ENCODE measurements at regions not wholly inside any gene's neighbourhood (a gene's known extent, or its start where the extent isn't known, plus 50 kb on each side); places are given as distances from the start of the nearest gene placed in this dataset.

DNA sequence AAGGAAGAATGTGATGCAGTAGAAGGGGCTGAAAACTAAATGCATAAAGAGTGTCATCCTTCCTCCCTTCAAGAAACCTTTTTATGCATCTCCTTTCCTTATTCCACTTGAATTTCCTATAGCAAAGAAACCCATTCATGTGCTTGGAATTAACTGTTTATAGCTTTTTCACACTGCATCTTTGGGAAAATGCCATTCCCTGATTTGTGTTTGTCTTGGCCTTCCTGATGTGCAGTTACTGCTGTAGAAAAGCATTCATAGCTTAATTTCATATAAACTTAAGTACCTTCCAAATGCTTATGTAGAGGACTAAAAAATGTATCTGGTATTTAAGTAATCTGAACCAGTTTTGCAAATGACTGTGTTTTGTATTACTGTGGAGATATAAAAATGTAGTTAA is 61.8 kb downstream of the SDR9C7 start:
- Histone ChIP-seq H3K36me3 (ENCODE audit: control insufficient read depth, insufficient read depth, low read length) (no peaks in the 10 kb centered on the region), H3K27ac (ENCODE audit: extremely low read depth, low read depth, low read length) (no peak overlapping the region), H2AFZ (ENCODE audit: low read depth, low read length) (no peak overlapping the region), H3K9me3 (replicated peaks; ENCODE audit: control insufficient read depth, insufficient read depth, low read depth, low read length) (no peaks in the 10 kb centered on the region), H3K4me1 (replicated peaks in 1 of 2; ENCODE audit: control insufficient read depth in 2 of 2, insufficient read depth in 2 of 2, low read length in 2 of 2) (peaks cover 4 to 9% of the 10 kb centered on the region in 2 experiments; a peak in 3 of 5 replicates), H3K4me3 (no peak overlapping the region), H4K20me1 (replicated peaks; ENCODE audit: control insufficient read depth, insufficient read depth, low read length) (no peaks in the 10 kb centered on the region), H3K4me2 (ENCODE audit: insufficient read depth, low read length) (no peak overlapping the region), H3K9ac (ENCODE audit: insufficient read depth in 1 of 2, low read depth in 2 of 2, low read length in 2 of 2) (no peak overlapping the region), H3K9me1 (ENCODE audit: control insufficient read depth, insufficient read depth, low read length) (no peaks in the 10 kb centered on the region), H3K79me2 (ENCODE audit: control insufficient read depth, insufficient read depth, low read length) (no peaks in the 10 kb centered on the region), H3K27me3 (ENCODE audit: control insufficient read depth in 2 of 2, insufficient read depth in 2 of 2, low read length in 2 of 2) (0 out of 5 replicates have a peak, but pooled peaks cover 0 to 4% of the 10 kb centered on the region in 2 experiments)
- DNase-seq (ENCODE audit: extremely low read depth in 1 of 4, low spot score in 3 of 4) (no peak), ATAC-seq (no peak), FAIRE-seq (no peak)
- in situ Hi-C loops (cut with MboI), result no loop called here
- no TSS peak for BruUV-seq (replicated peaks)
- intact Hi-C loops (cut with micrococcal nuclease), result no loop called here
- ChIA-PET CTCF (ENCODE audit: low intra/inter-chr PET ratio) (no interaction called here), POLR2A (interaction anchor here (0.6 to 0.9 kb wide), 2 partner anchors 10 to 48 kb away, joined by 3 read pairs; no protein-coding TSS in a partner anchor)
- TF ChIP-seq, protein P1, sequence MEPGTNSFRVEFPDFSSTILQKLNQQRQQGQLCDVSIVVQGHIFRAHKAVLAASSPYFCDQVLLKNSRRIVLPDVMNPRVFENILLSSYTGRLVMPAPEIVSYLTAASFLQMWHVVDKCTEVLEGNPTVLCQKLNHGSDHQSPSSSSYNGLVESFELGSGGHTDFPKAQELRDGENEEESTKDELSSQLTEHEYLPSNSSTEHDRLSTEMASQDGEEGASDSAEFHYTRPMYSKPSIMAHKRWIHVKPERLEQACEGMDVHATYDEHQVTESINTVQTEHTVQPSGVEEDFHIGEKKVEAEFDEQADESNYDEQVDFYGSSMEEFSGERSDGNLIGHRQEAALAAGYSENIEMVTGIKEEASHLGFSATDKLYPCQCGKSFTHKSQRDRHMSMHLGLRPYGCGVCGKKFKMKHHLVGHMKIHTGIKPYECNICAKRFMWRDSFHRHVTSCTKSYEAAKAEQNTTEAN (CRISPR knock-in tag; IDR thresholded peaks at IDR 0.05), result no peak
- TF ChIP-seq NEUROD1 (IDR thresholded peaks at IDR 0.05; ENCODE audit: borderline replicate concordance, low read depth, low read length, partially characterized antibody), result no peak

DNA sequence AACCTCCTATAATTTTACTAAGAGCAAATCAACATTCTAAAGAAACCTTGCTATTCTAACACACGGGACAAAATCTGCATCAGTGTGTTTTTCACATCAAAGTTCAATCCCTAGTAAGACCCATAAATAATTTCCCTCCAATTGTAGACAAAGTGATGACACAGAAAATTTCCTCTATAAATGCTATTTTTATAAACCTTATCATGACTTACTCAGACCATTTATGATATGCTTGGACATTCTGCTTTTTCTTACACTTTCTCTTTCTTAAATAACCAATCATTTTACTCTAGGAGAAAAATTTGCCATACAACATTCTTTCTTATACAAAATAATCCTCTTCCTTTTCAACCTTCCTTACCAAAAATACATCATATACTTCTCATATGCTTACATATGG is 67.0 kb downstream of the SDR9C7 start:
- ATAC-seq, result no peak
- TF ChIP-seq, protein P2, sequence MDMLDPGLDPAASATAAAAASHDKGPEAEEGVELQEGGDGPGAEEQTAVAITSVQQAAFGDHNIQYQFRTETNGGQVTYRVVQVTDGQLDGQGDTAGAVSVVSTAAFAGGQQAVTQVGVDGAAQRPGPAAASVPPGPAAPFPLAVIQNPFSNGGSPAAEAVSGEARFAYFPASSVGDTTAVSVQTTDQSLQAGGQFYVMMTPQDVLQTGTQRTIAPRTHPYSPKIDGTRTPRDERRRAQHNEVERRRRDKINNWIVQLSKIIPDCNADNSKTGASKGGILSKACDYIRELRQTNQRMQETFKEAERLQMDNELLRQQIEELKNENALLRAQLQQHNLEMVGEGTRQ (CRISPR knock-in tag; IDR thresholded peaks at IDR 0.05), result no peak
- TF ChIP-seq SMARCA5 (IDR thresholded peaks at IDR 0.05) (no peak), HDAC2 (IDR thresholded peaks at IDR 0.05) (no peak), FOSL1 (tag; conservative IDR thresholded peaks at IDR 0.05) (no peak), HCFC1 (IDR thresholded peaks at IDR 0.05; ENCODE audit: low read depth, low read length) (no peak)

More for the DNA sequence above, 67.0 kb downstream of the SDR9C7 start:
- Histone ChIP-seq H3K4me2 (ENCODE audit: insufficient read depth, low read length) (no peak overlapping the region), H3K9ac (ENCODE audit: insufficient read depth in 1 of 2, low read depth in 2 of 2, low read length in 2 of 2) (no peak overlapping the region), H3K79me2 (ENCODE audit: control insufficient read depth, insufficient read depth, low read length) (no peaks in the 10 kb centered on the region), H3K36me3 (ENCODE audit: control insufficient read depth, insufficient read depth, low read length) (no peaks in the 10 kb centered on the region), H3K27me3 (ENCODE audit: control insufficient read depth in 2 of 2, insufficient read depth in 2 of 2, low read length in 2 of 2) (0 out of 5 replicates have a peak, but pooled peaks cover 0 to 4% of the 10 kb centered on the region in 2 experiments), H3K27ac (ENCODE audit: extremely low read depth, low read depth, low read length) (no peak overlapping the region), H3K9me3 (replicated peaks; ENCODE audit: control insufficient read depth, insufficient read depth, low read depth, low read length) (peaks cover 17% of the 10 kb centered on the region), H2AFZ (ENCODE audit: low read depth, low read length) (no peak overlapping the region), H3K4me3 (no peak overlapping the region), H3K9me1 (ENCODE audit: control insufficient read depth, insufficient read depth, low read length) (no peaks in the 10 kb centered on the region), H3K4me1 (replicated peaks in 1 of 2; ENCODE audit: control insufficient read depth in 2 of 2, insufficient read depth in 2 of 2, low read length in 2 of 2) (no peaks in the 10 kb centered on the region), H4K20me1 (replicated peaks; ENCODE audit: control insufficient read depth, insufficient read depth, low read length) (no peaks in the 10 kb centered on the region)
- DNase-seq (ENCODE audit: extremely low read depth in 1 of 4, low spot score in 3 of 4) (no peak), FAIRE-seq (no peak)
- ChIA-PET CTCF (ENCODE audit: low intra/inter-chr PET ratio) (no interaction called here), POLR2A (no interaction called here)
- 4% methylated on average over 1 of the region's 1 CpG for WGBS (ENCODE audit: insufficient coverage, low coverage, missing lambda C conversion rate)
- intact Hi-C loops (cut with micrococcal nuclease), result no loop called here
- BruUV-seq (replicated peaks), result no TSS peak
- in situ Hi-C loops (cut with MboI), result no loop called here
